ENCODE measurements at regions not wholly inside any gene's neighbourhood (a gene's known extent, or its start where the extent isn't known, plus 50 kb on each side); places are given as distances from the start of the nearest gene placed in this dataset.
"Not testable (repeated sequence)": the region's sequence is repeated elsewhere in the genome, so short reads cannot be mapped to it uniquely, and the experiment has no call there.

GRCh38 chr7:106756071-106756470 is 95.1 kb upstream of the CCDC71L start:
- Histone ChIP-seq H3K27me3 (replicated peaks) (no peaks in the 10 kb centered on the region), H3K36me3 (replicated peaks) (no peaks in the 10 kb centered on the region), H3K27ac (no peak overlapping the region), H3K4me3 (ENCODE audit: low read depth, low read length) (no peak overlapping the region)
- TF ChIP-seq, protein P1, sequence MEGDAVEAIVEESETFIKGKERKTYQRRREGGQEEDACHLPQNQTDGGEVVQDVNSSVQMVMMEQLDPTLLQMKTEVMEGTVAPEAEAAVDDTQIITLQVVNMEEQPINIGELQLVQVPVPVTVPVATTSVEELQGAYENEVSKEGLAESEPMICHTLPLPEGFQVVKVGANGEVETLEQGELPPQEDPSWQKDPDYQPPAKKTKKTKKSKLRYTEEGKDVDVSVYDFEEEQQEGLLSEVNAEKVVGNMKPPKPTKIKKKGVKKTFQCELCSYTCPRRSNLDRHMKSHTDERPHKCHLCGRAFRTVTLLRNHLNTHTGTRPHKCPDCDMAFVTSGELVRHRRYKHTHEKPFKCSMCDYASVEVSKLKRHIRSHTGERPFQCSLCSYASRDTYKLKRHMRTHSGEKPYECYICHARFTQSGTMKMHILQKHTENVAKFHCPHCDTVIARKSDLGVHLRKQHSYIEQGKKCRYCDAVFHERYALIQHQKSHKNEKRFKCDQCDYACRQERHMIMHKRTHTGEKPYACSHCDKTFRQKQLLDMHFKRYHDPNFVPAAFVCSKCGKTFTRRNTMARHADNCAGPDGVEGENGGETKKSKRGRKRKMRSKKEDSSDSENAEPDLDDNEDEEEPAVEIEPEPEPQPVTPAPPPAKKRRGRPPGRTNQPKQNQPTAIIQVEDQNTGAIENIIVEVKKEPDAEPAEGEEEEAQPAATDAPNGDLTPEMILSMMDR (IDR thresholded peaks at IDR 0.05; ENCODE audit: low read depth, low read length, missing control alignments): no peak
- in situ Hi-C loops (cut with HindIII; ENCODE audit: low pct_ligation_motif_present, low sequenced_read_pairs): no loop called here
- DNase-seq: no peak

- no peak for DNase-seq
- Histone ChIP-seq H3K27ac (no peak overlapping the region), H3K27me3 (replicated peaks) (no peaks in the 10 kb centered on the region), H3K4me3 (ENCODE audit: low read depth, low read length) (no peak overlapping the region), H3K36me3 (replicated peaks) (no peaks in the 10 kb centered on the region)
- in situ Hi-C loops (cut with HindIII; ENCODE audit: low pct_ligation_motif_present, low sequenced_read_pairs): no loop called here
- TF ChIP-seq, protein P1 (IDR thresholded peaks at IDR 0.05; ENCODE audit: low read depth, low read length, missing control alignments): no peak
These were observed 95.9 kb upstream of the CCDC71L start for GRCh38 chr7:106756884-106757283.

GRCh38 chr7:106757846-106758245 is 96.9 kb upstream of the CCDC71L start:
- Histone ChIP-seq H3K36me3 (replicated peaks) (no peaks in the 10 kb centered on the region), H3K4me3 (ENCODE audit: low read depth, low read length) (no peak overlapping the region), H3K27ac (no peak overlapping the region), H3K27me3 (replicated peaks) (no peaks in the 10 kb centered on the region)
- TF ChIP-seq, protein P1 (IDR thresholded peaks at IDR 0.05; ENCODE audit: low read depth, low read length, missing control alignments): no peak
- DNase-seq: no peak
- in situ Hi-C loops (cut with HindIII; ENCODE audit: low pct_ligation_motif_present, low sequenced_read_pairs): no loop called here

DNA sequence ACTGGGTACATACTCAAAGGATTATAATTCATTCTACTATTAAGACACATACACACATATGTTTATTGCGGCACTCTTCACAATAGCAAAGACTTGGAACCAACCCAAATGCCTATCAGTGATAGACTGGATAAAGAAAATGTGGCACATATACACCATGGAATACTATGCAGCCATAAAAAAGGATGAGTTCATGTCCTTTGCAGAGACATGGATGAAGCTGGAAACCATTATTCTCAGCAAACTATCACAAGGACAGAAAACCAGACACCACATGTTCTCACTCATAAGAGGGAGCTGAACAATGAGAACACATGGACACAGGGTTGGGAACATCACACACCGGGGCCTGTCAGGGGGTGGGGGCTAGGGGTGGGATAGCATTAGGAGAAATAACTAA is 101.9 kb upstream of the CCDC71L start:
- H3K36me3 ChIP-seq (replicated peaks); H3K27me3 ChIP-seq (replicated peaks); in situ Hi-C loops (cut with HindIII; ENCODE audit: low pct_ligation_motif_present, low sequenced_read_pairs); H3K4me3 ChIP-seq (ENCODE audit: low read depth, low read length); H3K27ac ChIP-seq; DNase-seq: not testable (repeated sequence)

GRCh38 chr7:106763717-106764116 is 101.4 kb upstream of the PIK3CG start:
- in situ Hi-C loops (cut with HindIII; ENCODE audit: low pct_ligation_motif_present, low sequenced_read_pairs): no loop called here
- Histone ChIP-seq H3K27ac (no peak overlapping the region), H3K4me3 (ENCODE audit: low read depth, low read length) (no peak overlapping the region), H3K36me3 (replicated peaks) (no peaks in the 10 kb centered on the region), H3K27me3 (replicated peaks) (no peaks in the 10 kb centered on the region)
- TF ChIP-seq, protein P1 (IDR thresholded peaks at IDR 0.05; ENCODE audit: low read depth, low read length, missing control alignments): no peak
- no peak for DNase-seq

DNA sequence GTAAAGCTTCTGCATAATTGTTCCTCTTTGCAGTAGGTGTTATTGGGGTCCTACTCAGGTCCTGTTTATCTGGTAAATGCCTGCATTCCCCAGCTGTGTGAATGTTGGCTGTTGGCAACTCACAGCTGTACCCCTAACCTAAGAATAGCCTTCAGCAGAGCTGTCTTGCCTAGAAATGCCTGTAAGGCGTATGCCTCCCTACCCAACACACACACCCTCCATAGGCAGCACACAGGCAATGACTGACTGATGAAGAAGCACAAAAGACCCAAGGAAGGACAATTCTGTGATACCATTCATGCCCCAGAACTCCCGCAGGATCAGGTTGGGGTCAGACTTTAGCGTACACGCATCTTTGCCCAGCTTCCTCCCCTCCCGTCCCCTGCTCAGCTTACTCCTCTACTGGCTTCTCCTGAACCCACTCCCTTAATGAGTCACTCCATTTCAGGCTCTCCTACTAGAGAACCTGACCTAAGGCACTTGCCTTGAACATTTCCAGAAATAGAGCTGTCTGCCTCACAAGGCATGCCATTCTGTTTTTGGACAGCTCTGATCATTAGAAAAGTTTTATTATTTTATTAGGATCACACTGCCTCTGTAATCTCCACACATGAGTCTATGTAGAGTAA is 99.2 kb upstream of the PIK3CG start:
- Histone ChIP-seq H3K36me3 (replicated peaks) (no peaks in the 10 kb centered on the region), H3K27me3 (replicated peaks) (no peaks in the 10 kb centered on the region), H3K4me3 (ENCODE audit: low read depth, low read length) (no peak overlapping the region), H3K27ac (no peak overlapping the region)
- TF ChIP-seq, protein P1 (IDR thresholded peaks at IDR 0.05; ENCODE audit: low read depth, low read length, missing control alignments): no peak
- no peak for DNase-seq
- in situ Hi-C loops (cut with HindIII; ENCODE audit: low pct_ligation_motif_present, low sequenced_read_pairs): no loop called here
